ENCODE measurements at regions not wholly inside any gene's neighbourhood (a gene's known extent, or its start where the extent isn't known, plus 50 kb on each side); places are given as distances from the start of the nearest gene placed in this dataset.
A peak's percentile ranks its signal among the peaks of the same experiment; 100 is the strongest.
"Not testable (repeated sequence)": the region's sequence is repeated elsewhere in the genome, so short reads cannot be mapped to it uniquely, and the experiment has no call there.

DNA sequence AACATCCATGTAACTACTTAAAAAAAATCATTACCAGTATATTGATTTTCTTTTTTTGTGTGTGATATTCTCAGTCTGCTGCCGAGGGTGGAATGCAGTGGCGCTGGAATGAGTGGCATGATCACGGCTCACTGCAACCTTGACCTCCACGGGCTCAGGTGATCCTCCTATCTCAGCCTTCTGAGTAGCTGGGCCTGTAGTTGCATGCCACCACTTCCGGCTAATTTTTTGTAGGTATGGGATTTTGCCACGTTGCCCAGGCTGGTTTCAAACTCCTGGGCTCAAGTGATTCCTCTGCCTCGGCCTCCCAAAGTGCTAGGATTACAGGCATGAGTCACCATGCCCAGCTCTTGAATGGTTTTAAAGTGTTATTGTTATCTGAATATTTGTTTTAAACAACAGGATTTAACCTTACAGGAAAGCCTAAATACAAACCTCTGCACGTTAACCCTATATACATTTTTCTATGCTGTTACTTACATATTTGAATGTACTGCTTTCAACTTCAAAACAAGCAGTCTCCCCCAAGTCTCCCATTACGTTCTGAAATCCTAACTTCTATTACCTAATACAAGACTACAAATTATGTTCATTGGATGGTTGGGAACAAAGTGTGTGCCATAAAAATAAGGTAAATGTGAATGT is 61.7 kb downstream of the KPNA2 start:
- H3K9ac ChIP-seq (ENCODE audit: low read depth, low read length): no peak overlapping the region
- H3K4me3 ChIP-seq (ENCODE audit: low read length): no peak overlapping the region
- no peaks in the 10 kb centered on the region for H3K36me3 ChIP-seq (ENCODE audit: insufficient read depth, low read length)
- no peaks in the 10 kb centered on the region for H3K4me1 ChIP-seq (ENCODE audit: control insufficient read depth, insufficient read depth, low read length)
- H3K27me3 ChIP-seq (ENCODE audit: control insufficient read depth, insufficient read depth, low read length): no peaks in the 10 kb centered on the region
- H3K9me3 ChIP-seq (replicated peaks; ENCODE audit: low read length): no peaks in the 10 kb centered on the region
- H3K4me2 ChIP-seq (ENCODE audit: low read length): no peak overlapping the region

DNA sequence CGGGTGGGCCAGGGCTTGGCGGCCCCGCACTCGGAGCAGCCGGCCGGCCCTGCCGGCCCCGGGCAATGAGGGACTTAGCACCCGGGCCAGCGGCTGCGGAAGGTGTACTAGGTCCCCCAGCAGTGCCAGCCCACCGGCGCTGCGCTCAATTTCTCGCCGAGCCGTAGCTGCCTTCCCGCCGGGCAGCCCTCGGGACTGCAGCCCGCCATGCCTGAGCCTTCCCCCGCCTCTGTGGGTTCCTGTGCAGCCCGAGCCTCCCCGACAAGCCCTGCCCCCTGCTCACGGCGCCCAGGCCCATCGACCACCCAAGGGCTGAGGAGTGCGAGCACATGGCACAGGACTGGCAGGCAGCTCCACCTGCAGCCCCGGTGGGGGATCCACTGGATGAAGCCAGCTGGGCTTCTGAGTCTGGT is 63.8 kb downstream of the KPNA2 start:
- not testable (repeated sequence) for H3K9ac ChIP-seq (ENCODE audit: low read depth, low read length); H3K9me3 ChIP-seq (replicated peaks; ENCODE audit: low read length); H3K4me2 ChIP-seq (ENCODE audit: low read length); H3K4me1 ChIP-seq (ENCODE audit: control insufficient read depth, insufficient read depth, low read length); H3K36me3 ChIP-seq (ENCODE audit: insufficient read depth, low read length); H3K27me3 ChIP-seq (ENCODE audit: control insufficient read depth, insufficient read depth, low read length); H3K4me3 ChIP-seq (ENCODE audit: low read length)

DNA sequence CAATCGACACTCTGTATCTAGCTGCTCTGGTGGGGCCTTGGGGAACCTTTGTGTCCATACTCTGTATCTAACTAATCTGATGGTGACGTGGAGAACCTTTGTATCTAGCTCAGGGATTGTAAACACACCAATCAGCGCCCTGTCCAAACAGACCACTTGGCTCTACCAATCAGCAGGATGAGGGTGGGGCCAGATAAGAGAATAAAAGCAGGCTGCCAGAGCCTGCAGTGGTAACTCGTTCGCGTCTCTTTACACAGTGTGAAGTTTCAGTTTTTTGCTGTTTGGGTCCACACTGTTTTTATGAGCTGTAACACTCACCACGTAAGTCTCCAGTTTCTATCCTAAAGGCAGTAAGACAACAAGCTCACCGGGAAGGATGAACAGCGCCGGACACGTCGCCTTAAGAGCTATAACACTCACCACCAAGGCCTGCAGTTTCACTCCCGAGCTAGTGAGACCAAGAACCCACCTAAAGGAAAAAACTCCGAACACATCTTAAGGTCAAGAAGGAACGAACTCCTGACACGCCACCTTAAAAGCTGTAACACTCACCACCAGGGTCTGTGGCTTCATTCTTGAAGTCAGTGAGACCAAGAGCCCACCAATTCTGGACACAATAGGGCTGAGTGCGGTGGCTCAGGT is 64.6 kb downstream of the KPNA2 start:
- Histone ChIP-seq H3K9me3 (replicated peaks; ENCODE audit: low read length) (no peaks in the 10 kb centered on the region), H3K9ac (ENCODE audit: low read depth, low read length) (no peak overlapping the region), H3K27me3 (ENCODE audit: control insufficient read depth, insufficient read depth, low read length) (no peaks in the 10 kb centered on the region), H3K4me1 (ENCODE audit: control insufficient read depth, insufficient read depth, low read length) (peaks cover 9% of the 10 kb centered on the region), H3K4me2 (ENCODE audit: low read length) (no peak overlapping the region), H3K36me3 (ENCODE audit: insufficient read depth, low read length) (no peaks in the 10 kb centered on the region), H3K4me3 (ENCODE audit: low read length) (no peak overlapping the region)

DNA sequence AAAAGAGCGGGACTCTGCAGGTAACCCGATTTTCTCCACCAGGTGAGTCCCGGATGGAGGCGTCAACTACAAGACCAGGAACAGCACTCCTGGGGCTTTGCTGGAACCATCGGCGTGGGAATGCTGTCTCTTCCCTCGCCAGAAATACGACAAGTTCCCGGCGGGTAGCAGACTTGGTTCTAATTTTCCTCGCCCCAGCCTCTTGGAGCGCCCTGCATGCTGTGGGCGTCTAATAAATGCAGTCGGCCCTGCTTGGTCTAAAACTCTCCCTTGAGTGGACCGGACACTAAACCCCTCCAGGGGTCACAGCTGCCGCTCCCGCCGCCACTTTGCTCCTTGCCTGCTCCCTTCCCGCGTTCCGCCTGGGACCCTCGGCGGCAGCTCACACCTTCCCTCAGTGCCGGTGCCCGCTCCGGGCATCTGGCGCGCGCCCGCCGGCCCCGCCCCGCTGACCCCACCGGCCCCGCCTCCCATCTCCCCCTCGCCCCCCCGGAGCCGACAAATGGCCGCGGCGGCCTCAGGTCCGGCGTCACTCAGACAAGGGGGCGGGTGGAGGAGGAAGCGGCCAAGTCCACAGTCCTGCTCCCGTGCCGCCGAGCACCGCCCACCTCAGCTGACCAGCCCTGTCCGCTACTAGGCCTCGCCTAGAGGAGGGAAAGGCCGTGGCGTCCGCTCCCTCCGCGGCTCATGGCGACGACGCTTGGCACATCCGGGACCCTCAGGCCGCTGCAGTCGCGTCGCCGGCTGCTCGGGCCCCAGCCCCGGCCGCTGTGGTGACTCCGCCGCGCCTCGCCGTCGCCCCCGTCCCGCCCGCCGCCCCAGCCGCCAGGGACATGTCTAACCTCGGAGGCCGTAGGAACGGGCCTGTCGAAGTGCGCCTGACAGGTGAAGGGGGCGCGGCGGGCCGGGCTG is 65.8 kb downstream of the KPNA2 start:
- H3K4me2 ChIP-seq (ENCODE audit: low read length): peak overlapping the region; percentile 93
- no peaks in the 10 kb centered on the region for H3K36me3 ChIP-seq (ENCODE audit: insufficient read depth, low read length)
- peaks cover 9% of the 10 kb centered on the region for H3K4me1 ChIP-seq (ENCODE audit: control insufficient read depth, insufficient read depth, low read length)
- H3K9ac ChIP-seq (ENCODE audit: low read depth, low read length): peak overlapping the region; percentile 90
- no peaks in the 10 kb centered on the region for H3K27me3 ChIP-seq (ENCODE audit: control insufficient read depth, insufficient read depth, low read length)
- H3K9me3 ChIP-seq (replicated peaks; ENCODE audit: low read length): no peaks in the 10 kb centered on the region
- peak overlapping the region; percentile 91 for H3K4me3 ChIP-seq (ENCODE audit: low read length)

DNA sequence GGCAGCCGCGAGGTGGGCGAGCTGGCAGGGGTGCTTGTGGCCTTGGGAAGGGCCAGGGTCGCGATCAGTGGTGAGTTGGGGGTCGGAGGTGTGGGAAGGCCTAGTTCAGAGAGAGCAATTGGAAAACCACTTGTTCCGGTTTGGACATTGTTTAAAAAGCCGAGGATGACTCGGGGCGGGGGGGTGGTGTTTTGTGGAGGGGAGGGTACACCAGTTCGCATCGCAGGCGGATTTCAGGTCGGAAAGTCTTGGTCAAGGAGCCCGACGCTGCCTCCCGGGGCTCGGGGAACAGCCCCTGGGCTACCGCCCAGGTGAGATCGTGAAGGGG is 66.4 kb downstream of the KPNA2 start:
- Histone ChIP-seq H3K9ac (ENCODE audit: low read depth, low read length) (peak overlapping the region; percentile 90), H3K4me1 (ENCODE audit: control insufficient read depth, insufficient read depth, low read length) (peaks cover 9% of the 10 kb centered on the region), H3K9me3 (replicated peaks; ENCODE audit: low read length) (no peaks in the 10 kb centered on the region), H3K4me2 (ENCODE audit: low read length) (peak overlapping the region; percentile 93), H3K4me3 (ENCODE audit: low read length) (peak overlapping the region; percentile 91), H3K27me3 (ENCODE audit: control insufficient read depth, insufficient read depth, low read length) (no peaks in the 10 kb centered on the region), H3K36me3 (ENCODE audit: insufficient read depth, low read length) (no peaks in the 10 kb centered on the region)

DNA sequence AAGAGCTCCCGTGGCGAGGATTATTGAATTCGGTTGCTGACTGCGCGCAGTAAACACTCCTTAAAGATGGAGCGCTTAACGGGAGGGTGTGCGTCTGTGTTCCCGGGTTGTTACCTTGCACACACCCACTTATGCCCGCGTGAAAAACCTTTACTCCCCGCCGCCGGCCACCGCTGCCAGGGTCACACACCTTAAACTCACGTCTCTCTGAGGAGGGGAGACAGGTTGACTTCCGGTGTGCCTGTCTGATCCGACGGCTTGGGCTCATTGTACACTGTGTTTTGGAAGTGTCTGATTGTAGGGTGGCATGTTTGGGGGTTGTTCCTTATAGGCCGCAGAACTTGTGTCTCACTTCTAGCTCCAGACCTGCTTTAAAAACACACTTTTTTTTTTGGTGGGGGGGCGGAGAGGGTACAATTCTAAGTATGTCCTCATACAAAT is 66.8 kb downstream of the KPNA2 start:
- H3K4me3 ChIP-seq (ENCODE audit: low read length): peak overlapping the region; percentile 91
- H3K27me3 ChIP-seq (ENCODE audit: control insufficient read depth, insufficient read depth, low read length): no peaks in the 10 kb centered on the region
- H3K4me1 ChIP-seq (ENCODE audit: control insufficient read depth, insufficient read depth, low read length): peaks cover 9% of the 10 kb centered on the region
- H3K9ac ChIP-seq (ENCODE audit: low read depth, low read length): peak overlapping the region; percentile 90
- H3K36me3 ChIP-seq (ENCODE audit: insufficient read depth, low read length): no peaks in the 10 kb centered on the region
- peak overlapping the region; percentile 93 for H3K4me2 ChIP-seq (ENCODE audit: low read length)
- H3K9me3 ChIP-seq (replicated peaks; ENCODE audit: low read length): no peaks in the 10 kb centered on the region

DNA sequence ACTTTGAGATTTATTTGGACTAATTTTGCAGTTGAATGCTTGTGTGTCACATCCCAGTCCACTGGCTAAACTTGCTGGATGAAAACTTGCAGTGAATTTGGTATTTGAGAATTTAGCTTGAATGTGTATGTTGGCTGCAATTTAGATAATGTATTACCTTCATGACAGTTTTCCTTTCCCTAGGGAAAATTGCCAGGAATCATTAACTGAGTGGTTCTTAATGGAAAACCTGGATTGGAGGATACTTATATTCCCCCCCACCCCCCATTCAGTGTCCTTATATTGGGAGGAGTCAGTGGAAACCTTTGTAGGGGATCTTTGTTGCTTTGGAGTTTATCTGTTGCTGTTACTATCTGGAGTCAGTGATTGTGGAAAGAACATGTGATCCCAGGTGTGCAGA is 67.6 kb downstream of the KPNA2 start:
- H3K9ac ChIP-seq (ENCODE audit: low read depth, low read length): no peak overlapping the region
- H3K27me3 ChIP-seq (ENCODE audit: control insufficient read depth, insufficient read depth, low read length): no peaks in the 10 kb centered on the region
- peak overlapping the region; percentile 91 for H3K4me3 ChIP-seq (ENCODE audit: low read length)
- H3K4me2 ChIP-seq (ENCODE audit: low read length): peak overlapping the region; percentile 93
- H3K9me3 ChIP-seq (replicated peaks; ENCODE audit: low read length): no peaks in the 10 kb centered on the region
- H3K36me3 ChIP-seq (ENCODE audit: insufficient read depth, low read length): no peaks in the 10 kb centered on the region
- peaks cover 9% of the 10 kb centered on the region for H3K4me1 ChIP-seq (ENCODE audit: control insufficient read depth, insufficient read depth, low read length)

DNA sequence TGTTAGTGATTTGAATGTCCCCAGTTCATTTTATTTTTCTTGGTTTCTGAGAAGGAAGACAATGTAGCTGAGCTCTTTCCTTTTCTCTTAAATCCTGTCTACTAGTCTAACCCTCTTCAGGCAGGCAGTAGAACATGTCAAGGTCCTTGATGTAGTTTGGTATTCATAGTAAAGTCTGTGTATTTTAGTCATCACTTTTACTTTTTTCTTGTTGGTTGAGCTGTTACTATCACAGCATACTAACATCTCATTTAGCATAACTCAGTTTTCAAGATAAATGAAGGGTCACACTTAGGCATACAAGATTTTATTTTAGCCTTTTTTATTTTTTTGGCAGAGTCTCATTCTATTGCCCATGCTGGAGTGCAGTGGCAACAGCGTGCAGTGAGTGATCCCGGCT is 70.5 kb downstream of the KPNA2 start:
- Histone ChIP-seq H3K9me3 (replicated peaks; ENCODE audit: low read length) (no peaks in the 10 kb centered on the region), H3K4me3 (ENCODE audit: low read length) (no peak overlapping the region), H3K27me3 (ENCODE audit: control insufficient read depth, insufficient read depth, low read length) (no peaks in the 10 kb centered on the region), H3K4me2 (ENCODE audit: low read length) (no peak overlapping the region), H3K36me3 (ENCODE audit: insufficient read depth, low read length) (no peaks in the 10 kb centered on the region), H3K9ac (ENCODE audit: low read depth, low read length) (no peak overlapping the region), H3K4me1 (ENCODE audit: control insufficient read depth, insufficient read depth, low read length) (peaks cover 9% of the 10 kb centered on the region)

DNA sequence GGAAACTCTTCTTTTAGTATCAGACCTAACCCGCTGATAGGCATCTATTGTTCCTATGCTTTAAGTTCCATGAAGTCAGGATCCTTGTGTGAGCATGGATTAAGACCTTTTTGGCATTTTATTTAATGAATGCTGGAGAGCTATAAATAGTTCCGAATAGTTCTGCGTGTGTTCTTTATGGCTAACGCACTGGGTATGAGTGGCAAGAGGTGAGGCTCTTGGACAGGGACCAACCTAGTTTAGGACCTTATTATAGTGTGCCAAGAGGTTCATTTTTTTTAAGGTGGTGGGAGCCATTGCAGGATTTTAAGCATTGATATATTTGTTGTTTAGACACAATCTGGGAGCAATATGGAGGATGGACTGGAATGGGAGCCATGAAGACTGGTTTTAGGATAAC is 71.8 kb downstream of the KPNA2 start:
- H3K4me2 ChIP-seq (ENCODE audit: low read length): no peak overlapping the region
- no peak overlapping the region for H3K9ac ChIP-seq (ENCODE audit: low read depth, low read length)
- H3K9me3 ChIP-seq (replicated peaks; ENCODE audit: low read length): no peaks in the 10 kb centered on the region
- no peak overlapping the region for H3K4me3 ChIP-seq (ENCODE audit: low read length)
- H3K27me3 ChIP-seq (ENCODE audit: control insufficient read depth, insufficient read depth, low read length): no peaks in the 10 kb centered on the region
- peaks cover 9% of the 10 kb centered on the region for H3K4me1 ChIP-seq (ENCODE audit: control insufficient read depth, insufficient read depth, low read length)
- H3K36me3 ChIP-seq (ENCODE audit: insufficient read depth, low read length): no peaks in the 10 kb centered on the region

DNA sequence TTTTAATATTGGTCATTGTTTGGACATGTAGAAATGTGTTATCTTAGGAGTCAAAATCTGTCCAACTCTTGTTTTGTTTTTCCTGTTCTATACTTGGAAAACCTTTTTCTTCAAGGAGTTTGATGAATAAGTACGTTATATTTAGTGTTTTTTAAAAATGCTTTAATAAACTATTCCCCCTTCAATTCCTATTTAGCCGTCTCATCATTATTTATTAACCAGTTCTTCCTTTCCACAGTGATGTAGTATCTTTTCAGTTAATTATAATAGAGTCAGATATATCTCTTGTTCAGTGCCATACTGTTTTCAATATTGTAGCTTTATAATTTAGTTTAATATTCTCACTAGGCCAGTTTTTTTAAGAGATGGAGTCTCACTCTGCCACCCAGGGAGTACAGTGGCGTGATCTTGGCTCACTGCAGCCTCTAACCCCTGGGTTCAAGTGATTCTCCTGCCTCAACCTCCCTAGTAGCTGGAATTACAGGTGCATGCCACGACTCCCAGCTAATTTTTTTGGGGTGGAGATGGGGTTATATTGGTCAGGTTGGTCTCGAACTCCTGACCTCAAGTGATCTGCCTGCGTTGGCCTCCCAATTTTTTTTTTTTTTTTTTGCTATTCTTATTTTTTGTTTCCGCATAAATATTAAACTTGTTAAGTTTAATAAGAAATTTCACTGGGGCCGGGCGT is 72.9 kb downstream of the KPNA2 start:
- no peak overlapping the region for H3K9ac ChIP-seq (ENCODE audit: low read depth, low read length)

DNA sequence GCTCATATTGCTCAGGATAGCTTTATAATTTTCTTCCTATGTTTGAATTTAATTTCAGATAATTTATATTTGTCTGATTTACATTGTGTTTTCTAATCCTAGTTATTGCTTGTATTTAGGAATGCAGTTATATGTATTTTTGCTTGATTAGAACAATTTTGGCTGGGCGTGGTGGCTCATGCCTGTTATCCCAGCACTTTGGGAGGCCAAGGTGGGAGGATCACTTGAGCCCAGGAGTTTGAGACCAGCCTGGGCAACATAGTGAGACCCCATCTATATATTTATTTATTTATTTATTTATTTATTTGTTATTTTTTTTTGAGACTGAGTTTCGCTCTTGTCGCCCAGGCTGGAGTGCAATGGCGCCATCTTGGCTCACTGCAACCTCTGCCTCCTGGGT is 73.9 kb downstream of the KPNA2 start:
- H3K9ac ChIP-seq (ENCODE audit: low read depth, low read length); H3K9me3 ChIP-seq (replicated peaks; ENCODE audit: low read length); H3K4me2 ChIP-seq (ENCODE audit: low read length): not testable (repeated sequence)

More for the DNA sequence above, 72.9 kb downstream of the KPNA2 start:
- no peaks in the 10 kb centered on the region for H3K27me3 ChIP-seq (ENCODE audit: control insufficient read depth, insufficient read depth, low read length)
- H3K36me3 ChIP-seq (ENCODE audit: insufficient read depth, low read length): no peaks in the 10 kb centered on the region
- H3K4me3 ChIP-seq (ENCODE audit: low read length): no peak overlapping the region
- H3K4me2 ChIP-seq (ENCODE audit: low read length): no peak overlapping the region
- H3K4me1 ChIP-seq (ENCODE audit: control insufficient read depth, insufficient read depth, low read length): peaks cover under 1% of the 10 kb centered on the region
- no peaks in the 10 kb centered on the region for H3K9me3 ChIP-seq (replicated peaks; ENCODE audit: low read length)

More for the DNA sequence above, 73.9 kb downstream of the KPNA2 start:
- H3K4me3 ChIP-seq (ENCODE audit: low read length); H3K36me3 ChIP-seq (ENCODE audit: insufficient read depth, low read length); H3K4me1 ChIP-seq (ENCODE audit: control insufficient read depth, insufficient read depth, low read length); H3K27me3 ChIP-seq (ENCODE audit: control insufficient read depth, insufficient read depth, low read length): not testable (repeated sequence)

All from skeletal muscle satellite cell (primary cell).